HTR-8/SVneo (cell line): ENCODE measurements at regions not wholly inside any gene's neighbourhood (a gene's known extent, or its start where the extent isn't known, plus 50 kb on each side); places are given as distances from the start of the nearest gene placed in this dataset.
"Not testable (repeated sequence)": the region's sequence is repeated elsewhere in the genome, so short reads cannot be mapped to it uniquely, and the experiment has no call there.

Source experiments
- DNase-seq: peaks from one replicate; pipeline ENCODE4 v3.0.0; 2011; ENCODE audit warnings: low spot score, mixed read lengths; ENCODE audit not compliant: insufficient read length
- FAIRE-seq: peaks from 2 replicates; lab custom pipeline; 2011; peaks lifted over from hg19 to GRCh38; lab: Jason Lieb, UNC

DNA sequence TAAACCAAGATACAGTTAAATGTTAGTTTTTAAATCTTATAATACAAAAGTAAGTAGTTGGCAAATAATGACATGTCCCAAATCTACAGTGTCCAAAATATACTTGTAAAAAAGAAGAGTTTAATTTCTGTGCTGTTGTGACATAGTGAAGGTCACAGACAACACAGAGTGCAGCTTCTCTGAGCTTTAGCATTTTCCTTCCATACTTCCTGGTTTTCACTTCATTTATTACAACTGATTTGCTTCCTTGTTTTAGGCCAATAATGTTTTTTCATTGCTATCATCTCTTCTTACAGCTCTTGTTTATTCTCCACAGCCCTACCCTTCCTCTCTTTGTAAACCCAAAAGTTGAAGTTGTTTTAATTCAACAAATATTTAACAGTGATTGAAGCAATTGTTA, 132.4 kb upstream of the TET2 start:
- FAIRE-seq: no peak

GRCh38 chr4:105014635-105015034, 132.0 kb upstream of the TET2 start:
- DNase-seq (no peak), FAIRE-seq (no peak)

More for the DNA sequence above, 132.4 kb upstream of the TET2 start:
- DNase-seq: no peak

GRCh38 chr4:105015750-105016149, 130.9 kb upstream of the TET2 start:
- FAIRE-seq (no peak), DNase-seq (no peak)

- no peak for FAIRE-seq
- DNase-seq: no peak
These were observed 123.6 kb upstream of the TET2 start for GRCh38 chr4:105022811-105023667.

DNA sequence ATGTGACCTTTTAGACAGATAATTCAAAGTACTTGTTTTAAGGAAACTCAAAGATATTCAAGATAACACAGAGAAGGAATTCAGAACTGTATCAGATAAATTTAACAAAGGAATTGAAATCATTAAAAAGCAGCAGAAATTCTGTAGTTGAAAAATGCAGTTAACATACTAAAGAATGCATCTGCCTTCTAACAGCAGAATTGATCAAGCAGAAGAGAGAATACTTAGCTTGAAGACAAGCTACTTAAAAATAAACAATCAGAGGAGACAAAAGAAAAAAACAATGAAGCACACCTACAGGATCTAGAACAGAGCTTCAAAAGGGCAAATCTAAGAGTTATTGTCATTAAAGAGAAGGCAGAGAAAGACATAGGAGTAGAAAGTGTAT, 123.0 kb upstream of the TET2 start:
- DNase-seq (no peak), FAIRE-seq (no peak)

GRCh38 chr4:105025263-105026017, 121.2 kb upstream of the TET2 start:
- no peak for FAIRE-seq
- DNase-seq: no peak

DNA sequence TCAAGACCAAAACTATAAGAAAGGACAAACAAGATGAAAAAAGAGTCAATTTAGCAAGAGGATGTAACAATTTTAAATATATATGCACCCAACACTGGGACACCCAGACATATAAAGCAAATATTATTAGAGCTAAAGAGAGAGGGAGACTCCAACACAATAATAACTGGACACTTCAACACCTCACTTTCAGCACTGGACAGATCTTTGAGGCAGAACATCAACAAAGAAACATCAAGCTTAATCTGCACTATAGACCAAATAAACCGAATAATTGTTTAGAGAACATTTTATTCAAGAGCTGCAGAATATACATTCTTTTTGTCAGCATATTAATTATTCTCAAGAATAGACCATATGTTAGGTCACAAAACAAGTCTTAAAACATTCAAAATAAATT, 109.7 kb upstream of the TET2 start:
- no peak for FAIRE-seq

DNA sequence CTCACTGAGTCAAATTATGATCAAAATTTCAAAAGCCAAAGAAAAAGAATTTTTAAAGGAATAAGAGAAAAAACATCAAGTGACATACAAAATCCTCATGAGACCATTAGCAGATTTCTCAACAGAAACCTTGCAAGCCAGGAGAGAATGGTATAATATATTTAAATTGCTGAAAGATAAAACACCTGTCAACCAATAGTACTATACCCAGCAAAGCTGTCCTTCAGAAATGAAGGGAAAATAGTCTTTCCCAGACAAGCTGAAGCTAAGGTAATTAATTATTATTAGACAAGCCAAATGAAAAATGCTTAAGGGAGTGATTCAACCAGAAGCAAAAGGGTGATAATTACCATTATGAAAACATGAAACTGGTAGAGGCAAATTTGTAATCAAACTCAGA, 104.2 kb upstream of the TET2 start:
- no peak for FAIRE-seq
- DNase-seq: no peak

More for the DNA sequence above, 109.7 kb upstream of the TET2 start:
- DNase-seq: no peak

DNA sequence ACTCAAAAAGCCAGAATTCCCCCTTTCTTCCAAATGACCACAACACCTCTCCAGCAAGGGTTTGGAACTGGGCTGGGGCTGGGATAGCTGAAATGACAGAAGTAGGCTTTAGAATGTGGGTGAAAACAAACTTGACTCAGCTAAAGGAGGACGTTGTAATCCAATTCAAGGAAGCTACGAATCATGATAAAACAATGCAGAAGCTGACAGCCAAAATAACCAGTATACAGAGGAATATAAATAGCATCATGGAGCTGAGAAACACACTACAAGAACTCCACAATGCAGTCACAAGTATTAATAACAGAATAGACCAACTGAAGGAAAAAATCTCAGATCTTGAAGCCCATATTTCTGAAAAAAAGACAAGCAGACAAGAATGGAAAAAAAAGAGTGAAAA, 95.8 kb upstream of the TET2 start:
- DNase-seq: no peak
- no peak for FAIRE-seq

GRCh38 chr4:105057370-105058105, 89.1 kb upstream of the TET2 start:
- DNase-seq (no peak), FAIRE-seq (no peak)

GRCh38 chr4:105058177-105058812, 88.4 kb upstream of the TET2 start:
- DNase-seq: no peak
- FAIRE-seq: no peak

DNA sequence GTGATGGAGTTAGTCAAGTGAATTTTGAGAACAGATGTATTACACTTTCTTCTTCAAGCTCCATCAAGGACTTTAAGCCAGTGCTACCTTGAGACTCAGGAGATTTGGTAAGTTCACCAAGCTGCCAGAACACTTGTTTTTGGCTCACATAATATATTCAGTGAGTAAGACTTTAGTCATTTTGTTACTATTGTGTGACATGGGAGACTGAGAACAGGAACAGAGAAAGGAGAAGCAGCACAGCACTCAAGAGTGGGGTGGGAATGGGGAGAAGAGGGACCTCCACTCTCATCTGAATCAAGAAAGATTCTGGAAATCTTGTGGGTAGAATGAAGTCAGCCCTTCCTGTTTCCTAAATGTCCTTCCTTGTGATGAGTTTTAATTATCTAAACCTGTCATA, 87.3 kb upstream of the TET2 start:
- FAIRE-seq (no peak), DNase-seq (no peak)

DNA sequence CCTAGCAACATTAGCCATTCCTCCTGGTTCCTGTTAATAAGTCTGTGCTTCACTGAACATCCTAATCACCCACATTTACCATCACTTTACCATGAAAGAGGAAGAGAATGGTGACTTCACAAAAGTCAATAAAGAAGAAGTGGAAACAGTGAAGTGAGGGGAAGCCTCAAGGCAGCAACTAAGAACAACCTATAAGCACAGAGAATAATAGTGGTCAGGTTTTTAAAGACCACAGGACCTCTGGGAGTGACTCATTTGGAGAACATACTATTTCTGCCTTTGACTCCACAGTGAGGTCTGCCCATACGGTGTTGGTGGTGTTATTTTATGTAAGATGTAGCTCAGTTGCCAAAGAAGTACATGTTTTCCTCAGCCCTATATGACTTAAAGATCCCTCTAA, 86.0 kb upstream of the TET2 start:
- no peak for DNase-seq
- FAIRE-seq: no peak

GRCh38 chr4:105061136-105061696, 85.5 kb upstream of the TET2 start:
- DNase-seq: peak; percentile 13
- FAIRE-seq: no peak

DNA sequence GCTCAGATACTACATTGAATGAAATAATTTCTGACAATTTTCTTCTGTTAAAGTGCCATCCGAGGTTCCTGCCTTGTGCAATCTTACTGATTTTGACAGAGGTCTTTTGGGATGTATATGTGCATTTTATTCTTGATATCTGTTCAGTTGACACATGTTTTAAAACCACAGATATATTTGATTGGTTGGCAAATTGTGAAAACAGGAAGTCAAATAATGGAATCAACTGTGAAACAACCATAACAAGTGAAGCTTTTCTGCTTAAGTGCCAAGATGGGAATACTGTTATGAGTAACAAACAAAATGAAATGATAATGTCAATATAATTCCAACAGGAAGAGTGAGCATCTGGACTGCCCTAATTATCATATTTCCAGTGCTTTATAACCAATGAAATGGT, 84.9 kb upstream of the TET2 start:
- no peak for DNase-seq
- no peak for FAIRE-seq

DNA sequence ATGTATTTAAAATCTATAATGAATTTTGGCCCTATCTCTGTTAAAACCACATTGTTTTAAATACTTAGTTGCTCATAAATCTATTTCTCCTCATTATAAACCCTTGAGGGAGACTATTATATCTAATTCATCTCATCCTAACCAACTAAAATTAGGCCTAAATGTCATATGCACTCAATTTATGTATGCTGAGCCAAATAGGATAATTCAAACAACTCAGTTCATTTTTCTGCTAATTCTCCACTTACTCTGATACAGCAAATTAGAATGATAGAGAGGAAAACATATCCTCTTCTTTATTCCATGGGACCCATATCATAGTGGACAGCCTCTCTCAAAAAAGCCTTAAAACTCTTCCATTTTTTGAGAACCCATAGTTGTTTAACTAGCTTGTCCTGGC, 80.3 kb upstream of the TET2 start:
- DNase-seq: no peak
- no peak for FAIRE-seq

DNA sequence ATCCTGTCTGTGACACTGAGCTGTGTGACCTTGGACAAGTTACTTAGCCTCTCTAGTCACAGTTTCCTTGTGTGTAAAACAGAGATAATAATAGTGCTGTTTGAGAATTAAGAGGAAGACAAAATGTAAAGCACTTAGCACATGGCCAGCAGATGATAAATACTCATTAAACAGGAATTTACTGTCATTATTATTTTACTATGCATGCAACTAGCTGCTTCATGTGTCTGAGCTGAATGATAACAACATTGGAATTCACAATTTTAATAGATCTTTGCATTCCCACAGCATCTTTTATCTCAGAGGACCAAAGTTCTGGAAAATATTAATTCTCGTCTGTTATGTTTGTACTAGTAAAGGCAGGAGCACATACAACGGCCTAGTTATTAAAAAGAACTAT, 79.2 kb upstream of the TET2 start:
- FAIRE-seq (no peak), DNase-seq (no peak)

DNA sequence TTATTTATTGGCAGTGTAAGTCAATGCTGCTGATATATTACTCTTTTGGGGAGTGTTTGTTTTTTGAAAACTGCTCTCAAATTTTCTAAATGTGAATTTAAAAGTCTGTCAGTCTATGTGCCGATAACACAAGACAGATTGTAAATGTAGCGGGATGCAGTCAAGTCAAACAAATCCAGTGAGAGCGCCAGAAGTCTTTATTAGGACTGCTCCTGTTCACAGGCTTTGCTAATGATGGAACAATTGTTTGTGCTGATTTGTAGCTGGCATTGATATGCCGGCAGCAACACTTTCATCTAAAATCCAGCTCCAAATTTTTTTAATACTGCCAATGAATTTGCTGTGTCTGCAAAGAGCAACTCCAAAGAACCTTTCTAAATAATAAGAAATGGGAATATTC, 78.7 kb upstream of the TET2 start:
- DNase-seq (no peak), FAIRE-seq (no peak)

GRCh38 chr4:105068516-105068915, 78.2 kb upstream of the TET2 start:
- DNase-seq: no peak
- FAIRE-seq: no peak

DNA sequence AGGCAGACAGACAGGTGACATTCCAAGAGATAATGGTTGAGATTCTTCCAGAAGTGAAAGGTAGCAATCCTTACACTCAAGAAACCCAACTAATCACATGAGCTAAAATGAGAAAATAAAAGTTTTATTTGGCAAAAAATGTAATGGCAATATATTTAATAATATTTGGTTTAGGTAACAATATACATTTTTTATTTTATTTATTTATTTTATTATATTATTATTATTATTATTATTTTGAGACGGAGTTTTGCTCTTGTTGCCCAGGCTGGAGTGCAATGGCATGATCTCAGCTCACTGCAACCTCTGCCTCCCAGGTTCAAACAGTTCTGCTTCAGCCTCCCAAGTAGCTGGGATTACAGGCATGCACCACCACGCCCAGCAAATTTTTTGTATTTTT, 74.6 kb upstream of the TET2 start:
- DNase-seq, FAIRE-seq: not testable (repeated sequence)
